ENCODE measurements at regions not wholly inside any gene's neighbourhood (a gene's known extent, or its start where the extent isn't known, plus 50 kb on each side); places are given as distances from the start of the nearest gene placed in this dataset.

DNA sequence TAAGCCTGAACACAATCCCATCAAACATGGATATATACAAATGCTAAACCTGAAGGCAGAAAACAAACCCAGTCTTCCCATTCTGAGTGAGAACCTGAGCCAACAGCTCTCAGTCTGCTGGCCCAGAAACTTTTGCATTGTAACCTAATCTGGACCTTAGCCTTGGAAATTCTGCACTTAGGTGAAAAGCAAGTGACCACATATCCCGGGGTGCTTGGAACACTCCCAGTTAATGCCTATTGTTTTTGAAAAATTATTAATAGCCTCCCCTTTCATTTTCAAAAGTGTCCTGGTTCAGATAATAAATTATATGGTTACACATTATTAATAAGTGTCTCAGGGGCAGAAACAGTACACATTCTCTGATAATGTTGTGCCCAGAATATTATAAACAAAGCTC is 228.3 kb upstream of the TARS1 start:
- TF ChIP-seq POLR2AphosphoS5 (IDR thresholded peaks at IDR 0.05; ENCODE audit: insufficient read depth, low read depth, low read length) = no peak
- no peak for TF ChIP-seq GATA2 (IDR thresholded peaks at IDR 0.05; ENCODE audit: insufficient read depth, insufficient read length, low read depth, low read length)
- TF ChIP-seq, protein P1, sequence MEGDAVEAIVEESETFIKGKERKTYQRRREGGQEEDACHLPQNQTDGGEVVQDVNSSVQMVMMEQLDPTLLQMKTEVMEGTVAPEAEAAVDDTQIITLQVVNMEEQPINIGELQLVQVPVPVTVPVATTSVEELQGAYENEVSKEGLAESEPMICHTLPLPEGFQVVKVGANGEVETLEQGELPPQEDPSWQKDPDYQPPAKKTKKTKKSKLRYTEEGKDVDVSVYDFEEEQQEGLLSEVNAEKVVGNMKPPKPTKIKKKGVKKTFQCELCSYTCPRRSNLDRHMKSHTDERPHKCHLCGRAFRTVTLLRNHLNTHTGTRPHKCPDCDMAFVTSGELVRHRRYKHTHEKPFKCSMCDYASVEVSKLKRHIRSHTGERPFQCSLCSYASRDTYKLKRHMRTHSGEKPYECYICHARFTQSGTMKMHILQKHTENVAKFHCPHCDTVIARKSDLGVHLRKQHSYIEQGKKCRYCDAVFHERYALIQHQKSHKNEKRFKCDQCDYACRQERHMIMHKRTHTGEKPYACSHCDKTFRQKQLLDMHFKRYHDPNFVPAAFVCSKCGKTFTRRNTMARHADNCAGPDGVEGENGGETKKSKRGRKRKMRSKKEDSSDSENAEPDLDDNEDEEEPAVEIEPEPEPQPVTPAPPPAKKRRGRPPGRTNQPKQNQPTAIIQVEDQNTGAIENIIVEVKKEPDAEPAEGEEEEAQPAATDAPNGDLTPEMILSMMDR (IDR thresholded peaks at IDR 0.05; ENCODE audit: extremely low read depth in 1 of 2, insufficient read depth in 1 of 2, low read depth in 1 of 2, low read length in 2 of 2) = no peak
- TF ChIP-seq EZH2 (IDR thresholded peaks at IDR 0.05; ENCODE audit: borderline replicate concordance, low read depth, low read length, severe bottlenecking) = no peak

All from endothelial cell of umbilical vein (primary cell).